Activated CD4-positive, alpha-beta T cell treated with anti-CD3 and anti-CD28 coated beads for 36 hours (primary cell): ENCODE measurements at regions not wholly inside any gene's neighbourhood (a gene's known extent, or its start where the extent isn't known, plus 50 kb on each side); places are given as distances from the start of the nearest gene placed in this dataset.

Experiments used
- ATAC-seq: fragments of 200-7000 bp; cut with Tn5 transposase; one replicate; pipeline ENCODE4 v1.10.0; 2021; ENCODE audit warnings: mild to moderate bottlenecking, moderate library complexity
- CTCF ChIA-PET: fragments of 350-600 bp; sonication (Branson Sonifier 250); formaldehyde crosslinking; loops from one replicate; lab custom pipeline; 2021; ENCODE audit warnings: antibody characterized with exemption; lab: Charles Lee
- POLR2A ChIA-PET: fragments of 350-600 bp; sonication (Branson Sonifier 250); formaldehyde crosslinking; loops from one replicate; lab custom pipeline; 2021; ENCODE audit warnings: antibody characterized with exemption, inconsistent platforms; lab: Charles Lee
- DNase-seq: peaks from one replicate; pipeline ENCODE4 v3.0.0-alpha.2; 2020
- H3K27ac Mint-ChIP-seq: one replicate; pipeline ENCODE4 v1.8.0; 2021; ENCODE audit warnings: mixed read lengths
- H3K27me3 Mint-ChIP-seq: one replicate; pipeline ENCODE4 v1.8.0; 2021; ENCODE audit warnings: mixed read lengths
- H3K36me3 Mint-ChIP-seq: one replicate; pipeline ENCODE4 v1.8.0; 2021; ENCODE audit warnings: low read depth, mixed read lengths
- H3K4me1 Mint-ChIP-seq: one replicate; pipeline ENCODE4 v1.8.0; 2021; ENCODE audit warnings: mixed read lengths
- H3K4me3 Mint-ChIP-seq: one replicate; pipeline ENCODE4 v1.8.0; 2021; ENCODE audit warnings: mild to moderate bottlenecking, moderate library complexity, mixed read lengths
- H3K9me3 Mint-ChIP-seq: one replicate; pipeline ENCODE4 v1.8.0; 2021; ENCODE audit warnings: low read depth, mixed read lengths
- intact Hi-C, 2 experiments: fragments of 100-400 bp; cut with DNase I in 1 of 2; cut with micrococcal nuclease in 1 of 2; formaldehyde crosslinking; loops; one replicate each; pipeline versions ENCODE4 v1.14.2 to v1.15.1; 2022 to 2024; cut with DNase I, micrococcal nuclease

DNA sequence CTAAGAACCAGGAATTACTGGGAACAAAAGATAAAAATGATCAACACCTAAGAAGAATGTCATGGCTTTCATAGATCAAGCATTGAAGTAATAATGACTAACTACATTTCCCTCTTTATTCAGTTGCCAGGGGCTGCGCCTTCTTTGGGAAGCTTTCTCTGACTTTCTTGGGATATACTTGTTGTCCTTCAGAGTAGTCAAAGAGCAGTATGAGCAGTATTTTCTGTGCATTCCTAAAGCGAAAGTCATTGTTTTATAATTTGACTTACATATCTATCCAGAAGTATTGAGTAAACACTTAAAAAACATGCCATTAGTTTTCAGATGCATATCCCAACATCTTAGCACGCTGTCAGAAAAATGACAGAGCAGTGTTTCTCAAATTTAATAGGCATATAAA lies 2412.4 kb downstream of the PCDH9 start:
- Mint-ChIP-seq H3K36me3 (no peaks in the 10 kb centered on the region), H3K27me3 (no peaks in the 10 kb centered on the region), H3K27ac (no peak overlapping the region), H3K4me1 (no peaks in the 10 kb centered on the region), H3K4me3 (no peak overlapping the region), H3K9me3 (peaks cover 7% of the 10 kb centered on the region)
- intact Hi-C loops = no loop called here
- ATAC-seq = no peak
- ChIA-PET CTCF (no interaction called here), POLR2A (no interaction called here)
- DNase-seq = no peak

DNA sequence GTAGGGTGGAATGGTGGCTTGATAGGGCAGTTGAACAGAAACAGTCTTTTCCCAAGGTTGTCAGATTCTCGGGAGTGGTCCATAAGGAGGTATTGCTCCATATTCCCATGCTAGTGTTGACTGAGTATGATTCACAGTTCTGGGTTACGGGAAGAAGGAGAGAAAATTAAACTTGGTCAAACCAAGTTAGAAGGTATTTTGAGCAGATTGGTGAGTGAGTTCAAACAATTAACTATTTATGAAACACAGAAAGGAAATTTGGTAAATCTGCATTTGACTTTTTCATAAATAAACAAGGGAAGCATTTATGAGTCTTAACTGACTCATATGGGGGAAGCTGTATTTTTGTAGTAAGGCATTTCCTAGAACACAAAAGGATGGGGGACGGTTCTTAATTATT lies 2419.4 kb downstream of the PCDH9 start:
- CTCF ChIA-PET = no interaction called here
- no peak for DNase-seq

DNA sequence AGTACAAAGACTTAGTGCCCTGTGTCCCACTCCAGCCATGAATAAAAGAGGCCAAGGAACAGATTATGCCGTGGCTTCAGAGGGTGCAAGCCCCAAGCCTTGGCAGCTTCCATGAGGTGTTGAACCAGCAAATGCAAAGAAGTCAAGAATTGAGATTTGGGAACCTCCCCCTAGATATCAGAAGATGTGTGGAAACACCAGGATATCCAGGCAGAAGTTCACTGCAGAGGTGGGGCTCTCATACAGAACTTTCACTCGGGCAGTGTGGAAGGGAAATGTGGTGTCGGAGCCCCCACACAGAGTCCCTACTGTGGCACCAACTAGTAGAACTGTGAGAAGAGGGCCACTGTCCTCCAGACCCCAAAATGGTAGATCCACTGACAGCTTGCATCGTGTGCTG lies 2421.4 kb downstream of the PCDH9 start:
- Mint-ChIP-seq H3K4me3 (no peak overlapping the region), H3K27ac (no peak overlapping the region), H3K27me3 (no peaks in the 10 kb centered on the region), H3K36me3 (no peaks in the 10 kb centered on the region), H3K4me1 (no peaks in the 10 kb centered on the region), H3K9me3 (peaks cover 9% of the 10 kb centered on the region)
- ATAC-seq (no peak), DNase-seq (no peak)
- intact Hi-C loops = no loop called here
- ChIA-PET POLR2A (no interaction called here), CTCF (no interaction called here)

More for the DNA sequence above, 2419.4 kb downstream of the PCDH9 start:
- ATAC-seq = no peak
- H3K4me1 Mint-ChIP-seq = no peaks in the 10 kb centered on the region
- H3K27ac Mint-ChIP-seq = no peak overlapping the region
- intact Hi-C loops = no loop called here
- peaks cover 14% of the 10 kb centered on the region for H3K9me3 Mint-ChIP-seq
- POLR2A ChIA-PET = no interaction called here
- no peaks in the 10 kb centered on the region for H3K36me3 Mint-ChIP-seq
- H3K27me3 Mint-ChIP-seq = no peaks in the 10 kb centered on the region
- H3K4me3 Mint-ChIP-seq = no peak overlapping the region

DNA sequence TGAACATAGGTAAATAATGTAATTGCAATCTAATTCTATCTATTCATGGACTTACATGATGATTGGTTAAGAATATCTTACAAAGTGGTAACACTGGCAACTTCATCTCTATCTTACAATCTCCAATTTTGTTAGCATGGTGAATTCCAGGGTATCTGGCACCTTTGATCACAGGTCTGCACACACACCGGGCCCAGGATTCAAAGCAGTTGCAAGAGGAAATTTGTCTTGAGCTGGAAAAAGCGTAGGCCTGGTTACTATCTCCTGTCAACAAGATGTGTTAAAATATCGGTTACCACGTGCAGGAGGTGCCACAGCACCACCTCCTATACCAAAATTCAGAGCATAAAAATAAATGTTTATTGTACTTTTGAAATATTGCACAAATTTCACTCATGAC lies 2428.4 kb downstream of the PCDH9 start:
- intact Hi-C loops = no loop called here
- Mint-ChIP-seq H3K9me3 (peaks cover 11% of the 10 kb centered on the region), H3K36me3 (no peaks in the 10 kb centered on the region), H3K4me1 (no peaks in the 10 kb centered on the region), H3K4me3 (no peak overlapping the region), H3K27ac (no peak overlapping the region), H3K27me3 (no peaks in the 10 kb centered on the region)
- ChIA-PET CTCF (no interaction called here), POLR2A (no interaction called here)
- ATAC-seq (no peak), DNase-seq (no peak)

DNA sequence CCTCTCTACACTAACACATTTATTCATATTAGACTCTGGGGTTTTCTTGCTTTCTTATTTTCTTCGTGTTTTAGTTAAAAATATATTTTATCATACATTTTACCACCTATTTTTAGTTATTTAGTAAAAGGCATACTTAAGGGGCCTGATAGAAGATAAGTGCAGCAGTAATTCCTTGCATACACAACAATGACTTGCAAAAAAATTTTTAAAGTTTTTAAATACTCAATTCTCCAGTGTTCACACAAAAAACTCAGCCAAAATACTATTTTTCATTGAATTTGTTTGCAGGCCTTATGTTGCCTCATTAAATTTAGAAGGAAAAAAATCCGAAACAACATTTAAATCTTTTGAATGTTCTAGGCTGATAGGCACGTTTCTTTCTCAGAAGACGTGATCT lies 2431.7 kb downstream of the PCDH9 start:
- ChIA-PET POLR2A (no interaction called here), CTCF (no interaction called here)
- Mint-ChIP-seq H3K27ac (no peak overlapping the region), H3K9me3 (peaks cover 16% of the 10 kb centered on the region), H3K27me3 (no peaks in the 10 kb centered on the region), H3K4me1 (no peaks in the 10 kb centered on the region), H3K4me3 (no peak overlapping the region), H3K36me3 (no peaks in the 10 kb centered on the region)
- intact Hi-C loops = no loop called here
- DNase-seq (no peak), ATAC-seq (no peak)

DNA sequence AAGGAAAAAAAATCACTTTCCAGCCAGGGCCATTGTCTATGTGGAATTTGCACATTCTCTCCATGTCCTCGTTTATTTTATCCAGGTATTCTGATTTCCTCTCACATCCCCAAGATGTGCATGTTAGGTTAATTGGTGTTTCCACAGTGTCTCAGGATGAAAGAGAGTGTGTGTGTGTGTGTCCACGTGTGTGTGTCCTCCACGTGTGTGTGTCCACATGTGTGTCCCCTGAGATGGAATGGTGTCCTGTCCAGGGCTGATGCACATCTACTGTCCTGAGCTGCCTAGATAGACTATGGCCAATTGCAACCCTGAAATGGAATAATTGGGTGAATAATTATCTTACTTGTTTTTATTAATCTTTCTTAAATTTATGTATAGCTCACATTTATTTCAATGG lies 2436.5 kb downstream of the PCDH9 start:
- H3K36me3 Mint-ChIP-seq = no peaks in the 10 kb centered on the region
- DNase-seq (no peak), ATAC-seq (no peak)
- CTCF ChIA-PET = no interaction called here
- no peaks in the 10 kb centered on the region for H3K27me3 Mint-ChIP-seq
- POLR2A ChIA-PET = no interaction called here
- H3K9me3 Mint-ChIP-seq = peaks cover 24% of the 10 kb centered on the region
- no peak overlapping the region for H3K4me3 Mint-ChIP-seq
- H3K27ac Mint-ChIP-seq = no peak overlapping the region
- no peaks in the 10 kb centered on the region for H3K4me1 Mint-ChIP-seq
- intact Hi-C loops = no loop called here

DNA sequence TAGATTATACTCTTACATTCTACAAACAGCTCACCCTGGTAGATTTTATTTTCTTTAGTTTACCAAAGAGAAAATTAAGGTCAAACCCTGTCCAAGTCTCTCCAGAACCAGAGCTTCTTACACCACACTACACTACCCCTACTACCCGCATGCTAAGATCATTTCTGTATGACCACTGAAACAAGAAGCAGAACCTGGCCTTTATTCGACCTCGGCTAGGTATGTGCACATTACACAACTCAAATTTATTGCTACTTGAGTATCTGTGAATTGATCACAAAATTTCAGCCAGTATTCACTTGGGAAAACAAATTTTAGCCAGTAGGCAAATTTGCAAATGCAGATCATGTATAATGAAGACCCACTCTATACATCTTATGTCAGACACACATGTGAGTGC lies 2437.0 kb downstream of the PCDH9 start:
- Mint-ChIP-seq H3K4me3 (no peak overlapping the region), H3K4me1 (no peaks in the 10 kb centered on the region), H3K27ac (no peak overlapping the region), H3K9me3 (peaks cover 23% of the 10 kb centered on the region), H3K36me3 (no peaks in the 10 kb centered on the region), H3K27me3 (no peaks in the 10 kb centered on the region)
- intact Hi-C loops = no loop called here
- ChIA-PET POLR2A (no interaction called here), CTCF (no interaction called here)
- ATAC-seq (no peak), DNase-seq (no peak)

DNA sequence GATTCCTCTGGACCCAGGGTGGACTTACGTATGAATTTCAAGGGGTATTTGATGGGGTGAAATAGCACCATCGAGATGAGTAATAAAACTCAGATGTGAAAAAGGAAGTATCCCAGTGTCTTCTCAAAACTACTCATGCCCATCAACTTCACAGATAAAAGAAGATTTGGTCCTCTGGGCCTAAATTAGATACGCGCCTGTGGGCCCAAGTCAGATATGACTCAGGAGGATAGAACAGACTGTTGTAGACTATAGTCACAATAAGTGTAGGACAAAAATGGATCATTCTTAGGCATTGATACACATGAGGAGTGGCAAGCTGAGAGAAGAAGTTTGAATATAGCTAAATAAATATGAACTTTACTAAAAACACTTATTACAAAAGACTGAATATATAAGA lies 2438.8 kb downstream of the PCDH9 start:
- ATAC-seq (no peak), DNase-seq (no peak)
- POLR2A ChIA-PET = no interaction called here
- no peaks in the 10 kb centered on the region for H3K36me3 Mint-ChIP-seq
- peaks cover 19% of the 10 kb centered on the region for H3K9me3 Mint-ChIP-seq
- H3K27ac Mint-ChIP-seq = no peak overlapping the region
- H3K4me3 Mint-ChIP-seq = no peak overlapping the region
- no peaks in the 10 kb centered on the region for H3K27me3 Mint-ChIP-seq
- H3K4me1 Mint-ChIP-seq = no peaks in the 10 kb centered on the region
- intact Hi-C loops = no loop called here
- CTCF ChIA-PET = no interaction called here

DNA sequence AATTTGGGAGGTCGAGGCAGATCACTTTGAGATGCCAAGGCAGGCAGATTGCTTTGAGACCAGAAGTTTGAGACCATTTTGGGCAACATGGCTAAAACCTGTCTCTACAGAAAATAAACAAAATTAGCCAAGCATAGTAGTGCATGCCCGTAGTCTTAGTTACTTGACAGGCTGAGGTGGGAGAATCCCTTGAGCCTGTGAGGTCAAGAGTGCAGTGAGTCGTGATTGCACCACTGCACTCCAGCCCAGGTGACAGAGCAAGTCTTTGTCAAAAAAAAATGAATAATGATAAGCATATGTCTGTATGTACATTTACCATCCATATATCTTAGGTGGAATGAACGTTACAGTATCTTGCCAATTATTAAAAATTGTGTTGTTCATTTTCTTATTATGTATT lies 2447.7 kb downstream of the PCDH9 start:
- POLR2A ChIA-PET = no interaction called here
- Mint-ChIP-seq H3K9me3 (peaks cover 11% of the 10 kb centered on the region), H3K27me3 (no peaks in the 10 kb centered on the region), H3K4me1 (no peaks in the 10 kb centered on the region), H3K4me3 (no peak overlapping the region), H3K36me3 (no peaks in the 10 kb centered on the region), H3K27ac (no peak overlapping the region)
- ATAC-seq (no peak), DNase-seq (no peak)
- intact Hi-C loops = no loop called here
- CTCF ChIA-PET = no interaction called here

DNA sequence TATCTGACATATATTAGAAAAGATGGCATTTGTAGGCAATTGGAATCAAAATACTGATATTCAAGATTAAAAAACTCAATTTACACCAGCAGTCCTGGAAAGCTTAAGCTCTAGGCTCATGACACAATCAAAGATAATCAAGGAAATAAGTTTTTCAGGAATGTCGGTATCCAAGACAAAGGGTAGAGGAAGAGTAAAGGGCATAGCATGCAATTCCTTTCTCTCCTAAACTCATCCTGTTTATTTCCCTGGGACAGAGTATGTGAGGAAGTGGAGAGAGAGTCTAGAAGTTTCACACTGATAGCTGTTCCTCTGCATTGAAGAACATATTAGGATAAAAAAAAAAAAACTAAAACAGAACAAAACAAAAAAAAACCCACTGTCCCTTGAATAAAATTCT lies 2452.1 kb downstream of the PCDH9 start:
- intact Hi-C loops = no loop called here
- Mint-ChIP-seq H3K9me3 (peaks cover 17% of the 10 kb centered on the region), H3K4me3 (no peak overlapping the region), H3K27me3 (no peaks in the 10 kb centered on the region), H3K27ac (no peak overlapping the region), H3K4me1 (no peaks in the 10 kb centered on the region), H3K36me3 (no peaks in the 10 kb centered on the region)
- CTCF ChIA-PET = no interaction called here
- no peak for ATAC-seq
- POLR2A ChIA-PET = no interaction called here
- DNase-seq = no peak

DNA sequence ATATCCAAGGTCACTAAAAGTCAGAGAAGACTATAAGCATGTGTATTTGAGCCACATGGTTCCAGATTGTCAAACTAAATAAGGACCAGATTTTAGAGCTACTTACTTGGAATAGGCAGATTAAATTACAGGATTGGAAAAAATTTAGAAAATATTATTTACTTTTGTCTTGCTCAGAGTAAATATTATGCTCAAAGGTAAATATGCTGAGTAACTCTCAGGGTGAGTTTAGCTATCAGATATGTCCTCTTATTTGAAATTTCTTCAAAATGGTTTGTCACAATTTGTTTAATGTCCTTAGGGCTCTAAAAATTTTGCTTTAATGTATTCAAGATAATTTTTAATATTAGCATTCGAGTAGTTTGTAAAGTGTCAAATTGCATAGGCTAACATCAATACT lies 2455.2 kb downstream of the PCDH9 start:
- no peak overlapping the region for H3K27ac Mint-ChIP-seq
- ChIA-PET POLR2A (no interaction called here), CTCF (no interaction called here)
- H3K4me1 Mint-ChIP-seq = no peaks in the 10 kb centered on the region
- ATAC-seq (no peak), DNase-seq (no peak)
- no peaks in the 10 kb centered on the region for H3K36me3 Mint-ChIP-seq
- no peaks in the 10 kb centered on the region for H3K27me3 Mint-ChIP-seq
- peaks cover 24% of the 10 kb centered on the region for H3K9me3 Mint-ChIP-seq
- intact Hi-C loops = no loop called here
- H3K4me3 Mint-ChIP-seq = no peak overlapping the region

DNA sequence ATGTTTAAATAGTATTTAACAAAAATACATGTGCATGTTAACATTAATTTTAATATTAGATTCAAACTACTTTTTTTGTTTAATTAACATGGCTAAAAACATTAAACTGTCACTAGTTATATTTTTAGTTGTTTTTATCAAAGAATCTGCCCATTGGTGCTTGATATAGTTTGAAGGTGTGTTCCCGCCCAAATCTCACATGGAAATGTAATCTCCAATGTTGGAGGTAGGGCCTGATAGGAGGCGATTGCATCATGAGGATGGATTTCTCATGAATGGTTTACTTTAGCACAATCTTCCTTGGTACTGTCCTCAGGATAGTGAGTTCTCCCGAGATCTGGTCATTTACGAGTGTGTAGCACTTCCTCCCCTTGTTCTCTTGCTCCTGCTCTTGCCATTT lies 2459.4 kb downstream of the PCDH9 start:
- H3K4me3 Mint-ChIP-seq = no peak overlapping the region
- ATAC-seq (no peak), DNase-seq (no peak)
- ChIA-PET POLR2A (no interaction called here), CTCF (no interaction called here)
- H3K4me1 Mint-ChIP-seq = no peaks in the 10 kb centered on the region
- no peak overlapping the region for H3K27ac Mint-ChIP-seq
- no peaks in the 10 kb centered on the region for H3K27me3 Mint-ChIP-seq
- peaks cover 21% of the 10 kb centered on the region for H3K9me3 Mint-ChIP-seq
- intact Hi-C loops = no loop called here
- no peaks in the 10 kb centered on the region for H3K36me3 Mint-ChIP-seq

DNA sequence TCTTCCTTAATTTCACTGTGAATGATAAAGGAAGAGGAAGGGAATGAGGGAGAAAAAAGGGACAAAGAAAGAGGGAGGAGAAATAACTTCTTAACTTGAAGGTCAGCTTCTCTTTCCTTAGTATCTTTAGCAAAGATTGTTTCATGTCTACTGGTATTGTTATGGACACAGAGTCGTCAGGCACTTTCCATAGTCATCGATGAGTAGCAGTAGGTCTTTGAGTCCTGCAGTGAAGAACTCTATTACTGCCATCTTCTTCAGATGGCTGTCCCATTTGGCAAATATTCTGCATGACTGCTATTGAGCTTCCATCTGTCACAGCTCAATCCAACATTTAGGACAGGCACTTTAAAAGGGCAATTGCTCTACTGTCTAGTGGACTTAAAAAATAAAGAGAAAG lies 2463.1 kb downstream of the PCDH9 start:
- Mint-ChIP-seq H3K9me3 (peaks cover 26% of the 10 kb centered on the region), H3K27ac (no peak overlapping the region), H3K27me3 (no peaks in the 10 kb centered on the region), H3K4me3 (no peak overlapping the region), H3K4me1 (no peaks in the 10 kb centered on the region), H3K36me3 (no peaks in the 10 kb centered on the region)
- intact Hi-C loops = no loop called here
- DNase-seq = no peak
- ChIA-PET POLR2A (no interaction called here), CTCF (interaction anchor here (1.0 kb wide), 1 partner anchor 171 kb away, joined by 3 read pairs; no protein-coding TSS in a partner anchor)
- no peak for ATAC-seq
